ENCODE measurements at regions not wholly inside any gene's neighbourhood (a gene's known extent, or its start where the extent isn't known, plus 50 kb on each side); places are given as distances from the start of the nearest gene placed in this dataset.

GRCh38 chr4:181569553-181569952 is 673.6 kb upstream of the TENM3 start:
- TF ChIP-seq CTCF (IDR thresholded peaks at IDR 0.05) = no peak
- TF ChIP-seq POLR2A (IDR thresholded peaks at IDR 0.05) = no peak
- no peak for TF ChIP-seq POLR2AphosphoS5 (IDR thresholded peaks at IDR 0.05)
- TF ChIP-seq EP300 (IDR thresholded peaks at IDR 0.05) = no peak
